Endothelial cell of umbilical vein (primary cell): ENCODE measurements at regions not wholly inside any gene's neighbourhood (a gene's known extent, or its start where the extent isn't known, plus 50 kb on each side); places are given as distances from the start of the nearest gene placed in this dataset.

Source experiments
- BruUV-seq: library from RNA; stranded (reverse); fragments of 400-500 nt; replicated peaks from 2 replicates; lab custom pipeline; 2021; lab: Mats Ljungman, UMichigan
- CTCF ChIA-PET: fragments of 300-600, 350-600 bp; sonication (Branson Sonifier 250); formaldehyde crosslinking; loops from one replicate; lab custom pipeline; 2021; ENCODE audit warnings: antibody characterized with exemption, inconsistent platforms; lab: Charles Lee
- POLR2A ChIA-PET: fragments of 300-600, 350-600 bp; sonication (Branson Sonifier 250); formaldehyde crosslinking; loops from one replicate; lab custom pipeline; 2021; ENCODE audit warnings: antibody characterized with exemption, inconsistent platforms; lab: Charles Lee
- DNase-seq: peaks from one replicate; pipeline ENCODE4 v3.0.0-alpha.2; 2011; ENCODE audit warnings: low read depth, low spot score
- FAIRE-seq: peaks from 2 replicates; lab custom pipeline; 2011; peaks lifted over from hg19 to GRCh38; lab: Jason Lieb, UNC
- H2AFZ ChIP-seq: 2 replicates; pipeline ENCODE4 v1.6.0; 2012; ENCODE audit warnings: low read depth, low read length, control low read depth, inconsistent platforms
- H3K27ac ChIP-seq: 2 replicates; pipeline ENCODE4 v1.5.1; 2011; ENCODE audit warnings: low read depth, mild to moderate bottlenecking, control low read depth, low read length, moderate library complexity; ENCODE audit not compliant: insufficient read depth
- H3K27me3 ChIP-seq, 2 experiments: 2 replicates each; pipeline versions ENCODE4 v1.6.0 to v1.6.1; 2011; ENCODE audit warnings: low read length in 2 of 2, mixed read lengths in 1 of 2; ENCODE audit not compliant: control insufficient read depth in 2 of 2, insufficient read depth in 2 of 2
- H3K36me3 ChIP-seq, 2 experiments: 2 replicates in 1 of 2; 3 replicates in 1 of 2; pipeline ENCODE4 v1.5.1; 2011; ENCODE audit warnings: low read length in 2 of 2, mild to moderate bottlenecking in 1 of 2, moderate library complexity in 1 of 2; ENCODE audit not compliant: control insufficient read depth in 2 of 2, insufficient read depth in 2 of 2; ENCODE audit errors: extremely low read depth in 1 of 2
- H3K4me1 ChIP-seq: 3 replicates; pipeline ENCODE4 v1.5.1; 2011; ENCODE audit warnings: mild to moderate bottlenecking, low read length; ENCODE audit not compliant: control insufficient read depth, insufficient read depth; ENCODE audit errors: extremely low read depth
- H3K4me2 ChIP-seq: 2 replicates; pipeline ENCODE4 v1.6.1; 2011; ENCODE audit warnings: low read length, control low read depth, mixed read lengths; ENCODE audit not compliant: insufficient read depth
- H3K4me3 ChIP-seq, 3 experiments: fragments of 200-600 bp in 1 of 3; sonication (generic), shearing (Covaris generic) in 1 of 3; replicated peaks in 1 of 3; 2 replicates each; pipeline ENCODE4 v1.5.1; 2011 to 2016; ENCODE audit warnings: control low read depth in 3 of 3, low read length in 3 of 3, mild to moderate bottlenecking in 2 of 3, inconsistent platforms in 1 of 3, low read depth in 1 of 3, moderate library complexity in 1 of 3; ENCODE audit not compliant: insufficient read depth in 1 of 3
- H3K79me2 ChIP-seq: 2 replicates; pipeline ENCODE4 v1.6.0; 2012; ENCODE audit warnings: low read length, inconsistent platforms; ENCODE audit not compliant: control insufficient read depth, insufficient read depth
- H3K9ac ChIP-seq: replicated peaks from 2 replicates; pipeline ENCODE3; 2011; ENCODE audit warnings: low read length, control low read depth; ENCODE audit not compliant: insufficient read depth; ENCODE audit errors: extremely low read depth
- H3K9me1 ChIP-seq: replicated peaks from 3 replicates; pipeline ENCODE4 v1.6.0; 2011; ENCODE audit warnings: mild to moderate bottlenecking, low read length; ENCODE audit not compliant: control insufficient read depth, insufficient read depth; ENCODE audit errors: extremely low read depth
- H3K9me3 ChIP-seq: replicated peaks from 2 replicates; pipeline ENCODE4 v1.5.1; 2012; ENCODE audit warnings: low read length, inconsistent platforms; ENCODE audit not compliant: control insufficient read depth, insufficient read depth
- H4K20me1 ChIP-seq: replicated peaks from 2 replicates; pipeline ENCODE3; 2011; ENCODE audit warnings: mild to moderate bottlenecking, low read length; ENCODE audit not compliant: control insufficient read depth, insufficient read depth; ENCODE audit errors: extremely low read depth
- CTCF ChIP-seq, 2 donors: IDR thresholded peaks; 1 replicate in 1 of 2; 2 replicates in 1 of 2; pipeline ENCODE4 v1.5.1; 2011; ENCODE audit warnings: low read length in 2 of 2, mild to moderate bottlenecking in 2 of 2, moderate library complexity in 2 of 2, control low read depth in 1 of 2, inconsistent platforms in 1 of 2, low read depth in 1 of 2; ENCODE audit not compliant: insufficient read depth in 1 of 2; ENCODE audit errors: extremely low read depth in 1 of 2
- EZH2 ChIP-seq: IDR thresholded peaks from 2 replicates; pipeline ENCODE4 v1.6.1; 2012; ENCODE audit warnings: borderline replicate concordance, low read depth, mild to moderate bottlenecking, moderate library complexity, low read length, inconsistent platforms; ENCODE audit not compliant: severe bottlenecking
- FOS ChIP-seq: IDR thresholded peaks from 2 replicates; pipeline ENCODE4 v1.6.1; 2011; ENCODE audit warnings: mild to moderate bottlenecking, low read length, moderate library complexity, borderline replicate concordance; ENCODE audit not compliant: insufficient read depth
- GATA2 ChIP-seq: IDR thresholded peaks from 2 replicates; pipeline ENCODE4 v1.7.0; 2011; ENCODE audit warnings: low read depth, mild to moderate bottlenecking, moderate library complexity, mixed read lengths, low read length; ENCODE audit not compliant: insufficient read length, insufficient read depth
- JUN ChIP-seq: IDR thresholded peaks from 2 replicates; pipeline ENCODE4 v1.6.1; 2011; ENCODE audit warnings: borderline replicate concordance, low read depth; ENCODE audit not compliant: insufficient read length, insufficient read depth
- MYC ChIP-seq: IDR thresholded peaks from one replicate; pipeline ENCODE4 v1.6.1; 2011; ENCODE audit warnings: mild to moderate bottlenecking, low read depth, low read length
- POLR2A ChIP-seq: IDR thresholded peaks from 2 replicates; pipeline ENCODE4 v1.6.1; 2012; ENCODE audit warnings: low read depth, mild to moderate bottlenecking, control low read depth, low read length
- POLR2AphosphoS5 ChIP-seq: IDR thresholded peaks from 2 replicates; pipeline ENCODE4 v1.6.1; 2012; ENCODE audit warnings: low read depth, mild to moderate bottlenecking, control low read depth, low read length, moderate library complexity; ENCODE audit not compliant: insufficient read depth
- dilution Hi-C: fragments of 300-500 bp; cut with MboI; formaldehyde crosslinking; loops from one replicate; pipeline ENCODE4 v1.15.0; 2019; ENCODE audit warnings: low sequenced_read_pairs; ENCODE audit not compliant: extremely low pct_ligation_motif_present
- intact Hi-C: fragments of 100-400 bp; cut with micrococcal nuclease; formaldehyde crosslinking; loops from one replicate; pipeline ENCODE4 v1.10.0; 2022
- TF ChIP-seq, protein P1 (sequence below): IDR thresholded peaks from 2 replicates; pipeline ENCODE4 v1.6.1; 2011; ENCODE audit not compliant: insufficient read depth, insufficient read length

DNA sequence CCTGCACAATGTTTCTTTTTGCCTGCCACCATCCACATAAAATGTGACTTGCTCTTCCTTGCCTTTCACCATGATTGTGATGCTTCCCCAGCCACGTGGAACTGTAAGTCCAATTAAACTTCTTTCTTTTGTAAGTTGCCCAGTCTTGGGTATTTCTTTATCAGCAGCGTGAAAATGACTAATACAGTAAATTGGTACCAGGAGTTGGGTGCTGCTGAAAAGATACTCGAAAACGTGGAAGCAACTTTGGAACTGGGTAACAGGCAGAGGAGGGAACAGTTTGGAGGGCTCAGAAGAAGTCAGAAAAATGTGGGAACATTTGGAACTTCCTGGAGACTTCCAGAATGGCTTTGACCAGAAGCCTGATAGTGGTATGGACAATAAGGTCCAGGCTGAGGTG is 425.3 kb downstream of the GPATCH2 start:
- Histone ChIP-seq H4K20me1 (no peaks in the 10 kb centered on the region), H3K4me3 (no peak overlapping the region), H3K4me1 (no peaks in the 10 kb centered on the region), H3K9me3 (no peaks in the 10 kb centered on the region), H3K36me3 (no peaks in the 10 kb centered on the region), H3K4me2 (no peak overlapping the region), H3K9ac (no peak overlapping the region), H3K27ac (no peak overlapping the region), H2AFZ (no peak overlapping the region), H3K9me1 (no peaks in the 10 kb centered on the region), H3K79me2 (no peaks in the 10 kb centered on the region), H3K27me3 (no peaks in the 10 kb centered on the region)
- BruUV-seq: no TSS peak
- dilution Hi-C loops: no loop called here
- TF ChIP-seq GATA2 (no peak), CTCF (IDR thresholded peaks at IDR 0.05; ENCODE audit: extremely low read depth in 1 of 2, insufficient read depth in 1 of 2, low read depth in 1 of 2, low read length in 2 of 2) (no peak), EZH2 (no peak)
- TF ChIP-seq, protein P1, sequence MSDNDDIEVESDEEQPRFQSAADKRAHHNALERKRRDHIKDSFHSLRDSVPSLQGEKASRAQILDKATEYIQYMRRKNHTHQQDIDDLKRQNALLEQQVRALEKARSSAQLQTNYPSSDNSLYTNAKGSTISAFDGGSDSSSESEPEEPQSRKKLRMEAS: no peak
- DNase-seq (no peak), FAIRE-seq (no peak)
- ChIA-PET POLR2A (no interaction called here), CTCF (interaction anchor here (1.6 kb wide), 1 partner anchor 25 kb away, joined by 3 read pairs; no protein-coding TSS in a partner anchor)
- intact Hi-C loops: no loop called here

GRCh38 chr1:217196616-217197015 is 434.3 kb downstream of the GPATCH2 start:
- TF ChIP-seq CTCF (IDR thresholded peaks at IDR 0.05; ENCODE audit: extremely low read depth in 1 of 2, insufficient read depth in 1 of 2, low read depth in 1 of 2, low read length in 2 of 2) (no peak), JUN (no peak), POLR2AphosphoS5 (no peak), GATA2 (no peak), POLR2A (no peak), FOS (no peak), EZH2 (no peak), MYC (no peak)
- TF ChIP-seq, protein P1: no peak
- Histone ChIP-seq H4K20me1 (no peaks in the 10 kb centered on the region), H3K27me3 (no peaks in the 10 kb centered on the region), H3K27ac (no peak overlapping the region), H3K9me1 (no peaks in the 10 kb centered on the region), H2AFZ (no peak overlapping the region), H3K4me2 (no peak overlapping the region), H3K9me3 (peaks cover 3% of the 10 kb centered on the region), H3K4me1 (no peaks in the 10 kb centered on the region), H3K4me3 (no peak overlapping the region), H3K9ac (no peak overlapping the region), H3K36me3 (no peaks in the 10 kb centered on the region), H3K79me2 (no peaks in the 10 kb centered on the region)
- intact Hi-C loops (no loop called here), dilution Hi-C loops (no loop called here)
- DNase-seq: no peak
- no peak for FAIRE-seq
- POLR2A ChIA-PET: no interaction called here
- CTCF ChIA-PET: no interaction called here
- no TSS peak for BruUV-seq
